Spleen (tissue), 7 donors: ENCODE measurements at regions not wholly inside any gene's neighbourhood (a gene's known extent, or its start where the extent isn't known, plus 50 kb on each side); places are given as distances from the start of the nearest gene placed in this dataset.

Experiments
- CTCF ChIP-seq, 11 experiments: fragments of 200-600 bp in 7 of 11; fragments of 450-650 bp in 4 of 11; sonication (generic) in 4 of 11; IDR thresholded peaks in 8 of 11; conservative IDR thresholded peaks in 3 of 11; 1 replicate in 7 of 11; 2 replicates in 4 of 11; pipeline versions ENCODE4 v1.4.0 to v1.8.0; 2016 to 2021; ENCODE audit warnings: antibody characterized with exemption in 11 of 11, inconsistent platforms in 4 of 11, mild to moderate bottlenecking in 1 of 11
- POLR2A ChIP-seq, 3 donors: fragments of 450-650 bp; IDR thresholded peaks; one replicate each; pipeline ENCODE4 v1.5.1; 2017; ENCODE audit warnings: antibody characterized with exemption in 3 of 3, mild to moderate bottlenecking in 1 of 3
- POLR2AphosphoS5 ChIP-seq, 3 donors: sonication (generic); formaldehyde crosslinking; IDR thresholded peaks; one replicate each; pipeline ENCODE4 v1.5.1; 2017; ENCODE audit warnings: antibody characterized with exemption in 3 of 3
- donor health status: DM: no; HTN: no; CAD: no; lungs with moderate emphysema.
- donor health status: DM: no; HTN: no; CAD: no.
- donor health status: DM: no; HTN: no; CAD: no.

- no peak for TF ChIP-seq POLR2AphosphoS5 (IDR thresholded peaks at IDR 0.05)
- no peak for TF ChIP-seq CTCF (IDR thresholded peaks at IDR 0.05 in 8 of 11, conservative IDR thresholded peaks at IDR 0.05 in 3 of 11)
- TF ChIP-seq POLR2A (IDR thresholded peaks at IDR 0.05): no peak
These were observed 135.2 kb downstream of the ELOVL4 start for GRCh38 chr6:79812195-79812594.
